ENCODE measurements at regions not wholly inside any gene's neighbourhood (a gene's known extent, or its start where the extent isn't known, plus 50 kb on each side); places are given as distances from the start of the nearest gene placed in this dataset.
"Not testable (repeated sequence)": the region's sequence is repeated elsewhere in the genome, so short reads cannot be mapped to it uniquely, and the experiment has no call there.

DNA sequence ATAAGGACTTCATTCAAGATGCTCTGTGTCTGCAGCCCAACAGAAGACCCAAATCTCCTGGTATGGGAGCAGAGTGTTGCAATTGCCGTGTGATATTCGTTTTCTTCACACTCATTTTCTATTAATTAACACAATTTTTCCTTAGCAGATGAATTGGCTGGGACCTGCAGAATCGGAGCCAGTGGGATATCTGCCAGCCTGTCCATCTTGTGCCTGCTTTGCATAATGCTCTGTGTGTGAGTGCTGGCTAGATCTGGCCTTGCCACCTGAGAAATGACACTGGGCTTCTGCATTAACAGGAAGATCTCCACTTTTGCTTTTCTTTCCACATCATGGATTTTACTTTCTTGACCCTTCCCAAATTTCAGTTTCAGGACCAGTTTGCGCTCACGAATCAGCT, 70.4 kb upstream of the GPR158 start:
- ATAC-seq (replicated peaks): no peak
- peaks cover 11% of the 10 kb centered on the region for H3K27me3 Mint-ChIP-seq
- no peak overlapping the region for H3K27ac Mint-ChIP-seq
- no peaks in the 10 kb centered on the region for H3K36me3 Mint-ChIP-seq (ENCODE audit: low read depth)
- H3K9me3 Mint-ChIP-seq: no peaks in the 10 kb centered on the region
- no peaks in the 10 kb centered on the region for H3K4me1 Mint-ChIP-seq
- H3K4me3 Mint-ChIP-seq: no peak overlapping the region

DNA sequence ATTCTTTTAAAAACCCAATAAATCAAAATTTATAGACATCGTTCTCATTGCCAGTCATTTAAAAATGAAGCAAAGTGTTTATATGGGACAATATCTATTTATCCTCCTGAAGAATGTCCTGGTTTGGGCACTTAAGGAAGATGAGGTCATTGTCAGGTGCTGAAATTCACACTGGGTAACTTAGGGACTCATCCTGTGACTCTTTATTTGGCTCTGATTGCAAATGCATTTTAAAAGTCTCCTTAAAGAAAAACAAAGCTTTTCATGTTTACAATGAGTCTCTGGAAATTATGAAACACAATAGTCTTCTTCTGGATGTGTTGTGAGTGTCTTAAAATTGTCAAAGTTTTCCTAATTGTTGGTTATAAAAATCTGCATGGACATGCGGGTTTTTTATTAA, 69.5 kb upstream of the GPR158 start:
- H3K9me3 Mint-ChIP-seq: no peaks in the 10 kb centered on the region
- H3K4me1 Mint-ChIP-seq: no peaks in the 10 kb centered on the region
- no peak overlapping the region for H3K27ac Mint-ChIP-seq
- H3K4me3 Mint-ChIP-seq: no peak overlapping the region
- ATAC-seq (replicated peaks): no peak
- peaks cover 11% of the 10 kb centered on the region for H3K27me3 Mint-ChIP-seq
- no peaks in the 10 kb centered on the region for H3K36me3 Mint-ChIP-seq (ENCODE audit: low read depth)

DNA sequence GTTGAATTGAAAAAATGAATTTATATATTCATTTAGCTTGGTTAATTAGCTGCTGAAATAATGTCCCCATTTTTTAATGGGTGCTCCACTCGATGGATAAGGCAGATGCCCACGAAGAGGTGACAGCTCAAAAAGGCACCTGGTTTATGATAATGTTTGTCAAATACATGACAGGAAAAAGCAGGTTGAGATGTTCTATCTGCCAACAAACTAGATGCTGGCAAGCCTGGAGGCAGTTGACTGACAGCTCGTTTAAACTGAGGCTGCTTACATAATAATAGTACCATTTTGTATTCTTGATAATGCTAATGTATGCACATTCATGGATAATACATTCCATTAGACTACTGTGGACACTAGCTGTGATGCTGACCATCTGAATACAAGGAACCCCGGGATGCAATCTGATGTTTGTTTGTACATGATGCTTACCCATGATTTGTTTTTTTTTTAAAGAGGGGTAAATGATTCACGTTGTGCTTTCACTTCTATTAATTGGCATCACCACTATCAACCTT, 69.0 kb upstream of the GPR158 start:
- H3K9me3 Mint-ChIP-seq: no peaks in the 10 kb centered on the region
- H3K4me3 Mint-ChIP-seq: no peak overlapping the region
- H3K27me3 Mint-ChIP-seq: peaks cover 9% of the 10 kb centered on the region
- H3K36me3 Mint-ChIP-seq (ENCODE audit: low read depth): no peaks in the 10 kb centered on the region
- no peak overlapping the region for H3K27ac Mint-ChIP-seq
- no peaks in the 10 kb centered on the region for H3K4me1 Mint-ChIP-seq
- ATAC-seq (replicated peaks): no peak

DNA sequence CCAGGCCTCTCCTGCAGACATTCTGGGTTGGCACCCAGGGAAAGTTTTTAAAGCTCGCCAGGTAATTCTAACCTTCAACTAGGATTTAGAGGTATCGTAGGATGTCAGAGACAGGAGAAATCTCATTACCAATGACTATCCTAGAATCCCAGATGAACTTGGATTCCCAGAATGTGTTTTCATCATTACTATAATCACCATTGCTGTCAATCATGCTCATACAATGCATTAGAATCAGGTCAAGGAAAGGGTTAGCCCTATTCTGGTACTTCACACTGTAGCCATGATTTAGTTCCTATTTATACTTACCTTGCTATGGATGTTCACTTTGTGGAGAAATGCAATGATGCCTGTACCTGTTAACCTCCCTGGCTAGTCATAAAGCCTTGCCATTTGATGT, 67.0 kb upstream of the GPR158 start:
- no peak for ATAC-seq (replicated peaks)
- Mint-ChIP-seq H3K27me3 (peaks cover 5% of the 10 kb centered on the region), H3K4me1 (no peaks in the 10 kb centered on the region), H3K36me3 (ENCODE audit: low read depth) (no peaks in the 10 kb centered on the region), H3K27ac (no peak overlapping the region), H3K9me3 (no peaks in the 10 kb centered on the region), H3K4me3 (no peak overlapping the region)

DNA sequence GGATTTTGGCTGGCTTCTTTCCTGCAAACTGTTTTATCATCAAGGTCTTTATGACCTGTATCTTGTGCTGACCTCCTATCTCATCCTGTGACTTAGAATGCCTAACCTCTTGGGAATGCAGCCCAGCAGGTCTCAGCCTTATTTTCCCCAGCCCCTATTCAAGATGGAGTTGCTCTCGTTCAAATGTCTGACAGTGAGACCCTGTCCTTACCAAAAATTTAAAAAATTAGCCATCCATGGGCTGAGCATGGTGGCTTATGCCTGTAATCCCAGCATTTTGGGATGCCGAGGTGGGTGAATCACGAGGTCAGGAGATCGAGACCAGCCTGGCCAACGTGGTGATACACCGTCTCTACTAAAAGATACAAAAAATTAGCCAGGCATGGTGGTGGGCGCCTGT, 64.9 kb upstream of the GPR158 start:
- H3K36me3 Mint-ChIP-seq (ENCODE audit: low read depth); H3K4me1 Mint-ChIP-seq; H3K9me3 Mint-ChIP-seq; H3K4me3 Mint-ChIP-seq; ATAC-seq (replicated peaks); H3K27ac Mint-ChIP-seq: not testable (repeated sequence)
- peaks cover 14% of the 10 kb centered on the region for H3K27me3 Mint-ChIP-seq

DNA sequence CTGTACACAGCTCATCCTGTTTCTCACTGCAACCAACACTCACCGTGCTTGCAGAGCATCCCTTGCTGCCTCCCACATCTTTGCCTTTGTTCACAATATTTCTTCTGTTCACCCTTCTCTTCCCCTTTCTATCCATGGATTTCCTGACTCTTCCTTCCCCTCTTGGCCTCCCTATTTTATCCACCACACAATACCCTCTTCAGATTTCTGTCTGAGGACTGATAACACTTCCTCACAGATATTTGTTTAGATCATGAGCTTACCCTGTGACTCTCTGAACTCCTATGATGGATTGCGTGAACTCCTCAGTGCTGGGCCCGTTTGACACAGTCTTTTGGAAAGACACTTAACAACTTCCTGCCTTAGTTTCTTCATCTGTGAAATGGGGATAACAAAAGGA, 62.8 kb upstream of the GPR158 start:
- Mint-ChIP-seq H3K36me3 (ENCODE audit: low read depth) (no peaks in the 10 kb centered on the region), H3K4me3 (no peak overlapping the region), H3K27me3 (peaks cover 18% of the 10 kb centered on the region), H3K4me1 (no peaks in the 10 kb centered on the region), H3K9me3 (no peaks in the 10 kb centered on the region), H3K27ac (no peak overlapping the region)
- no peak for ATAC-seq (replicated peaks)

DNA sequence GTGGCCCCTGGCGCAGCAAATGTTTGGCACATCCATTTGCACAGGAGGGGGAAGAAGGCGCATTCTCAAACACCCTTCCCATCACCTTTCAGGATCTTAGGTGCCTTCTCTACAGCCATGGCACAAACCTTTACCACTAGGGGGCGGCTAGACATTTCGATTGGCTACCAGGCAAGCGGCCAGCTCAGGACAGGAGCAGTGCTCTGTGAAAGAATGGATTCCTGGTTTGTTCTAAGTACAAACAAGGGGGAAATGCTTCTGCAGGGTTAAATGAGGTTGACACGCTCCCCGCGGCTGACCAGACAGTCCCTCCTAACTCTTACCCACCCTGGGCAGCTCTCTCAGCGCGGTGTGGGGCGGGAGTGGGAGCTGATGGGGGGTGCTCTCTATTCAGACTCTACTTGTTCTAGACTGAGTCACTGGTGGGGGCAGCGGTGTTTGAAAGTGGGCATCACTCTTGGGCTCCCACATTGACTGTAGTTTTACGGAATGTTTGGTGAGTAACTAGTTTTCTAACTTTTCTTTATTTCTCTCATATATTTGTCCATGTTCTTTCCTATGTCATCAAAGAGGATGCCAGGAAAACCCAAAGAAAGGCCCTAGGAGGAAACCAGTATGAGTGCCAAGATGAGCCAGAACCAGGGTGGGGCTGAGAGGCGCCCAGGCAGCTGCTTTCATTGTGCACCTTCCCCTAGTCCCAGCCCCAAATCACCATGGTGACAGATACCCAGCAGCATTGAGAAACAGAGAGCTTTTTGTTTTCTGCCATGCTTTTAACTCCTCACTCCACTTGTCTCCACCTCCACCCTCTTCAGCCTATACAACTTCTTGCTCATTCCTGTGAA, 61.4 kb upstream of the GPR158 start:
- ATAC-seq (replicated peaks): peak; percentile 63
- Mint-ChIP-seq H3K27ac (no peak overlapping the region), H3K27me3 (peaks cover 25% of the 10 kb centered on the region)

DNA sequence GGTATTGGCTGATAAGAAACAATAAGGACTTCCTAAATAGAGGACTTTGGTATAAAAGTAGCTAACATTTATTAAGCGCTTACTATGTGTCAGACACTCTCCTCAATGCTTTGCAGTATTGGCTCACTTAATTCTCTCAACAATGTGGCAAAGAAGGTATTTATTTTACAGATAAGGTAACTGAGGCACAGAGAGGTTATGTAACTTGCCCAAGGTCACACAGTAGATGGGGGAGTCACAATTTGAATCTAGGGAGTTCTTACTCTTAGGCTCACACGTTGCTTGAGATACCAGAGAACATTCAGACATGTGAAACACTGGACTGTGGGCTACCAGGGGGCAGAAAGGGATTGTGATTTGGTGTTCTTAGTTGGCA, 60.8 kb upstream of the GPR158 start:
- Mint-ChIP-seq H3K9me3 (no peaks in the 10 kb centered on the region), H3K4me3 (no peak overlapping the region), H3K4me1 (no peaks in the 10 kb centered on the region), H3K36me3 (ENCODE audit: low read depth) (no peaks in the 10 kb centered on the region), H3K27ac (no peak overlapping the region), H3K27me3 (peaks cover 26% of the 10 kb centered on the region)
- no peak for ATAC-seq (replicated peaks)

More for the DNA sequence above, 61.4 kb upstream of the GPR158 start:
- no peaks in the 10 kb centered on the region for H3K9me3 Mint-ChIP-seq
- H3K4me1 Mint-ChIP-seq: no peaks in the 10 kb centered on the region
- no peak overlapping the region for H3K4me3 Mint-ChIP-seq
- no peaks in the 10 kb centered on the region for H3K36me3 Mint-ChIP-seq (ENCODE audit: low read depth)

DNA sequence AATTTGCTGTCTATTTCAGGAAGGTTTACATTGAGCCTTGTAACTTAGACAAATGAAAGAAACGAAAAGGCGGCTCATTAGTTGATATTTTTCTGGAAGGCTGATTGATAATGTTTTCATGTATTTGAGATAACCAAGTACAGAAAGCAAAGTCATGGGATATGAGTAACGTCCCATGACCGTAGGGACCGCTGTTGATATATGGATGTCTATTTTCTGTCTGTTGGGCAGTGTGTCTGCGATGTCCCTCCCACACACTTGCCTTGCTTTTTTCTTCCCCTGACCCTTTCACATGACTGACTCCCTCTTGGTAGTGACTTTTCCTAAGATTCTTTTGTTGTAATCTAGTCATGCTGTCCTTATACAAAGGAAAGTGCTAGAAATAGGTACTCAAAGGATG, 57.0 kb upstream of the GPR158 start:
- Mint-ChIP-seq H3K4me1 (no peaks in the 10 kb centered on the region), H3K27ac (no peak overlapping the region), H3K36me3 (ENCODE audit: low read depth) (no peaks in the 10 kb centered on the region), H3K27me3 (peaks cover 32% of the 10 kb centered on the region), H3K9me3 (no peaks in the 10 kb centered on the region), H3K4me3 (no peak overlapping the region)
- no peak for ATAC-seq (replicated peaks)

DNA sequence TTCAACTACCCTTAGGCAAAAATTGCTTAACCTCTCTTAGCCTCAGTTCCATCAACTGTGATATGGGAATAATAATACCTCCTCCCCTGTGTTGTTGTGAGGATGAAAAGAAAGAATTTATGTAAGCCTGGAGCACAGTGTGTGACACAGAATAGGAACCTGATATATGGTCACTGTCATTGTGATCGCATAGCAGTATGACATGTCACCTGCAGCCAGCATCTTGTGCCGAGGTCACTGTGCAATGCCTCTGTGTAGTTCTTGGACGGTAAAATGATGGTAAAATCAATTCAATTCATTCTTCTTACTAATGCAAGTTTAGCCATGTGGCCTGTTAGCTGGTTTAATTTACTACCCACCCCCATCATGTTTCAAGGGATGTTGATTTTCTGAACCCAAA, 54.6 kb upstream of the GPR158 start:
- H3K9me3 Mint-ChIP-seq: no peaks in the 10 kb centered on the region
- H3K36me3 Mint-ChIP-seq (ENCODE audit: low read depth): no peaks in the 10 kb centered on the region
- H3K4me1 Mint-ChIP-seq: no peaks in the 10 kb centered on the region
- H3K27me3 Mint-ChIP-seq: peaks cover 20% of the 10 kb centered on the region
- no peak overlapping the region for H3K4me3 Mint-ChIP-seq
- no peak for ATAC-seq (replicated peaks)
- H3K27ac Mint-ChIP-seq: no peak overlapping the region

All from activated T-helper 17 cell treated with anti-CD3 and anti-CD28 coated beads, Interleukin-2, amount 50 U/mL, for 72 hours (primary cell).